ENCODE measurements at regions not wholly inside any gene's neighbourhood (a gene's known extent, or its start where the extent isn't known, plus 50 kb on each side); places are given as distances from the start of the nearest gene placed in this dataset.
A peak's percentile ranks its signal among the peaks of the same experiment; 100 is the strongest.
"Not testable (repeated sequence)": the region's sequence is repeated elsewhere in the genome, so short reads cannot be mapped to it uniquely, and the experiment has no call there.

GRCh38 chr1:149692804-149693539, 89.5 kb upstream of the FCGR1A start:
- intact Hi-C loops (cut with DNase I); DNase-seq: not testable (repeated sequence)

DNA sequence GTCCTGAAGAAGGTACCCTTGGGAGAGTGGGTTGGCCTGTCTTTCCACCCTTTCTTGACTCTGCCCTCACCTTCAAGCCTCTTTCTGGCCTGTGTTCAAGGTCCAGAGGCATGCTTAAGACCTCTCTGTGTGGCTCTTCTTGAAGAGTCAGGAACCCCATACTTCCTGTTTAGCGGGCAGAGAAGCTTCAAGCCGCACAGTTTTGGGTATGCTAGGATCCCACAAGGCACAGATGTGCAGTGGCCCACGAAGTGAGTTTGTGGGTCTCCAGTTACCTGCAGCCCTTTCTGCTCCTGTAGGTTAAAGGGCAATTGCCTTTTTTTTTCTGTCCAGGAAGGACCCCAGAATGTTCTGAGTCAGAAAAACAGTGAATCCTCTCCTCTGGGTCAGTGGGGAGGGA, 87.4 kb upstream of the FCGR1A start:
- DNase-seq; intact Hi-C loops (cut with DNase I): not testable (repeated sequence)

GRCh38 chr1:149700220-149700619, 82.3 kb upstream of the FCGR1A start:
- DNase-seq; intact Hi-C loops (cut with DNase I): not testable (repeated sequence)

GRCh38 chr1:149700677-149701567, 81.6 kb upstream of the FCGR1A start:
- DNase-seq; intact Hi-C loops (cut with DNase I): not testable (repeated sequence)

- peak in 39 of 42 donors; percentile 2 to 90 (median 65) for DNase-seq
- intact Hi-C loops (cut with DNase I) = not testable (repeated sequence)
These were observed 74.2 kb upstream of the FCGR1A start for GRCh38 chr1:149708192-149708853.

DNA sequence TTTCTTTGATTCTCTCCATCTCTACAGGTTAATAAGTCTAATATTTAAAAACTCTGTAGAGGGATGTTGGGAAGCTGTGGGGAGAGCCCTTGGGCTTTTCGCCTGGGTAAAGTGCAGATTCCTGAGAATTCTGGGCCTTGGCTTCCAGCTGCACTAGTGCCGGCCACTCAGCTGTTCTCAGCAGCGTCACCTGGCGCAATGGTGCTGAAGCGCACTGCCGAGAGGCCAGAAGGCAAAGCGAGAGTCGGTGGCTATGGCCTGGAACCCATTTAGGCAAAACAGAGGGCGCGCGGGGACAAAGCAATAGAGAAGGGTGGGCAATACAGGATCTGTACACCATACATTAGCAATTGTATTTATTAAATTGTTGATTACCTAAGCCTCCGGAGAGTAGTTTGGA, 70.8 kb upstream of the FCGR1A start:
- DNase-seq; intact Hi-C loops (cut with DNase I): not testable (repeated sequence)

GRCh38 chr1:149712154-149712927, 70.2 kb upstream of the FCGR1A start:
- peak in 27 of 42 donors; percentile 4 to 74 (median 42) for DNase-seq
- intact Hi-C loops (cut with DNase I) = not testable (repeated sequence)

DNA sequence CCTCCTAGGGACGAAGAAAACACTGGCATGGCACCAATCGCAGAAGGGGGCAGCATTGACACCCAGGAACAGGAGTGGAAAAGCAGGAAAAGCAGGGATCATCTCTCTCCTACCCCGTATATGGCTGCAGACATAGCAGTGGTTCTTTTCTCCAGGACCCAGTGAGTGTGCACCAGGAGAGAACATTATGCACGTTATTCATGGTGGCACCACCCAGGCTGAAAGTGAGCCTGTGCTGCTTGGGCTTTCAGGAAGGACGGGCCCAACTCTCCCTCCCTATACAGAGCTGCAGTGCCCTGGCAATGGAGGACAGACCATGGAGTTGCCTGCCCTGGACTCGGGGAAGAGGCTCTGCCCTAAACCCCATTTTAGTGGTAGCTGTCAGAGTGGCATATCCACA, 69.0 kb upstream of the FCGR1A start:
- DNase-seq; intact Hi-C loops (cut with DNase I): not testable (repeated sequence)

DNA sequence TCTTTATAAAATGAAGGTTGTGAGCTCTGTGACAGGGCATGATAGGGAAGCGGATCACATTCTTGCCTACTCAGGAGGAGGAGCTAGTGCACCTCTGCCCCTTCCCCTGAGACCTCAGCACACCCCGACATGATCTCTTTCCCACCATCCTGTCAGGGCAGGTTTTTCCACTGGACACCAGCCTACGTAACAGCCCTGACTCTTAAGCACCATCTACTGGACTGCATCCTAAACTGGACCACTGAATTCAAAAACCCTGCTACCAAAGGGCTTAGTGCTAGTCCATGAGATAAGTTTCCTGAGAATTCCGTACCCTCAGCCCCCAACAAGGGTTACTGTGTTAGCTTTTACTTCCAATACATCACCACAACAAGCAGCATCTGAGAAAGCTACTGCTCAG, 68.5 kb upstream of the FCGR1A start:
- DNase-seq; intact Hi-C loops (cut with DNase I): not testable (repeated sequence)

- intact Hi-C loops (cut with DNase I); DNase-seq: not testable (repeated sequence)
These were observed 57.7 kb upstream of the FCGR1A start for GRCh38 chr1:149724618-149725302.

- DNase-seq = peak in 1 of 42 donors; percentile 31
- intact Hi-C loops (cut with DNase I) = not testable (repeated sequence)
These were observed 55.8 kb upstream of the FCGR1A start for GRCh38 chr1:149726688-149727087.

DNA sequence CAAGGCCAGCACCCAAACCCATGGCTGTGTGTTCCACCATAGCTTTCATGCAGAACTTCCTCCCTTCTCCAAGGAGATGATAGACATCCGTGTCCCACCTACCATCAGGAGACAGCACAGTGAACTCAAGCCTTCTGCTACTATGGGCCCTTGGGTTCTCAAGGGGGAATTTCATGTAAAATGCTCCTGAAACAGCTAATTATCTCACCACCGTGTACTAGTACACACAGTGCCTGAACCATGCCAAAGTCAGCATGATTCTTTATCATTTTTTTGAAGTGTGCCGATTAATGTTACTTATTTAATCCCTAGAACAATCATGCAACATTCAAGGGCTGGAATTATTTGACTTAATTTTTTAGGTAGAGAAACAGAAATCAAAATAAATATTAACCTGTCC, 53.9 kb upstream of the FCGR1A start:
- intact Hi-C loops (cut with DNase I); DNase-seq: not testable (repeated sequence)
